ENCODE measurements at regions not wholly inside any gene's neighbourhood (a gene's known extent, or its start where the extent isn't known, plus 50 kb on each side); places are given as distances from the start of the nearest gene placed in this dataset.
"Not testable (repeated sequence)": the region's sequence is repeated elsewhere in the genome, so short reads cannot be mapped to it uniquely, and the experiment has no call there.

- no peak for DNase-seq
Observed at GRCh38 chr15:95636107-95636506, 694.4 kb upstream of the NR2F2 start.

GRCh38 chr15:95637234-95637633, 693.3 kb upstream of the NR2F2 start:
- DNase-seq: not testable (repeated sequence)

DNA sequence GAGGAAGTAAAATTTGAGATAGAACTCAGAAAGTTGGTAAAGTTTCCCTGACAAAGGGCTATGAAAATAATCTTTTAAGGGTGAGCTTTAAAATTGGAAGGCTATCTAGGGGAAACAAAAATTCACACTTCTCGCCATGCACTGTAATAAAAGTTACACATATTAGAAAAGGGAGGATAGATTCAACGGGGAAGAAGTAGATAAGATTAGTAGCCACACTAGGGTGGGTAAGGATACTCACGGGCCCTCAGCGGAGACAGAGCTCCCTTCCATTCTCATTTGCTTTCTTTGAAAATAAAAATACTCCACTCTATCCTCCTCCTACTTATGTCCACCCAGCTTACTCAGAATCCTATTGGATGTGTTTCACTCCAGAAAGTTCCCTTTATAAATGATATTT, 691.3 kb upstream of the NR2F2 start:
- no peak for DNase-seq

GRCh38 chr15:95644100-95644875, 686.2 kb upstream of the NR2F2 start:
- DNase-seq: no peak

GRCh38 chr15:95645791-95646338, 684.6 kb upstream of the NR2F2 start:
- no peak for DNase-seq

DNA sequence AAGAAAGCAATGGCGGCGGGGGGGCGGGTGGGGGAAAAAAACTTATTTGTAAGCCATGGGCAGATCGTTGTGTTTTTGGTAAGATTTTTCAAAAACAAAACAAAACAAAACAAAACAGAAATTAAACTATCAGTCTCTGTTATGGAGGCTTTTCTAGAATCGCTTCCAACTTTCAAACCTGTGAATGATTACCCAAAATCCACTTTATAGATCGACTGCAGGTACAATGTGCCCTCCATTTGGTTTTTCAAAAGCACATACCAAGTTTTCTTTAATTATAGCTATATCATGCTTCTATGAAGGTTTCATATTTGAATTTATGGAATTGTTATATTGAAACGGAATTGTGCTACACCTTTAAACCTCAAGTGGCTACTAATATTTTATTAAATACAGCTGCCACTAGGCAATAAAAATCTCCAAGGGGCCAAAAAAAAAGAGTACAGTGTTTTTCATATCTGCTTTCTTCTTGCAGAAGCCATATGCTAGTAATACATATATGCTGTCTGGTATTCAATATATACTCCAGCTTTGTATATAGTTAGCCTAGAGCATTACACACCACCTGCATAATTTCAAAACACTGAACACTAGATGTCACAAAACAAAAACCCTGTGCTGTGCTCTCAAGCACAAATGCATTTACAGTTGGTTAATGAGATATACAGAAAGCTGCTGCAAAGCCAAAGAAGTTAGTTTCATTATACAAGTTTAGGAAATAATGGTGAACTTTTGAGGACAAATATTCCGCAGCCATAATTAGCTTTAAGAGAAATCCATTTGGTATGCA, 683.8 kb upstream of the NR2F2 start:
- no peak for DNase-seq

GRCh38 chr15:95647531-95648277, 682.8 kb upstream of the NR2F2 start:
- no peak for DNase-seq

GRCh38 chr15:95653361-95653805, 677.1 kb upstream of the NR2F2 start:
- no peak for DNase-seq

DNA sequence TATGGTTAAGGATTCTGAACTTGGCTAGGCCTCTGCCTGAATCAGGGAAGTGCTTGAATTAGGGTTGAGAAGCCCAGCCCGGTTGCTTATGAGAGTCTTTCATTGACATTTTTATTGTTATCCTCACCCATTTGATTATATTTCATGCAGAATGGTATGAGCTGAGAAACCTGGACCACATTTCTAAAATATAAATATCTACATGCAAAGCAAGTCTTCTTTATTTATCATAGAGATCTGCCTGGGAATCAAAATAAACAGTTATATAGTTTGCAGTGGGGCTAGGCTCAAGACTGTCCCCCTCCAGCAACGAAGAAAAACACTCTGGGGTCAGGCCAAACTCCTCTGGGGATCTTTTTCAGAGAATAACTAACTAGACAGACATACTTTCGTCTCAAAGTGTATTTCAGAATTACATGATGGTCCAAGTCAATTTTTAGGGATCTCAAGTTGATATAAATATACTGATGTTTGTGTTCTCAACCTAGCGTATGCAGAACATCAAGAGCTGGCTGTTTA, 675.4 kb upstream of the NR2F2 start:
- no peak for DNase-seq

- no peak for DNase-seq
Observed at GRCh38 chr15:95656595-95656994, 673.9 kb upstream of the NR2F2 start.

DNA sequence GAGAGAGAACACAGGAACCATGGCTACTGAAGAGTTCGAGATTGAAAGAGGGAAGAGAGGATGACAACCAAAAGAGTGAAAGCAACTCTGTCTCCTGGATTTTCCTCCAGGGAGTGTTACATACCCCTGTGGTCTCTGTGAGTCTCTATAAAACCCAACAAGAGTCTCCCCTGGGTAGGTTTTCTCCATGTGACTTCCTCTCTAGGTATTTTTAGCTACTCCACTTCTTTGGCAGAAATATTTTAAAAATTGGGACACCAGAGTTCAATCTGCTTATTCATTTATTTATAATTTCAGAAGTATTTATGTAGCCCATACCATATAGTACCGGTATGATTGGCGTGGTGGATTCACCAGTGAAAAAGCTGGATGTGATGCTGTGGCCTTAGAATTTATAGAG, 671.7 kb upstream of the NR2F2 start:
- DNase-seq: no peak

DNA sequence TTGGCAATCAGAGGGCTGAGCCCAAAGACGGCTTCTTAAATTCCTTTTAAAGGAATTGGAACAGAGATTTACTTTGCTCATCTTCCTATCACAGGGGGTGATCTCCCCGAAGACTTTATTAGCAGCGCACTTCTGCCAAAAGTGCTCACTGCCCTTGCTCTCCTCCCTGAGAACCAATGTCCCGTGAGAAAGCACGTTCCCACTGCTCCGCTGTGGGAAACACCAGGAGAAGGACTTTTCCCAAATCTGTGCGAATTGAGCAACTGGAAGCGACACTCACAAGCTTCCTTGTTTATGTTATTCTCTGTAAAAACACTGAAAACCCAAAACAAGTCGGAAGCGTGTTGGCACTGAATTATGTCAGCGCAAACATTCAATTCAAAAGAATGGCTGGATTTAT, 670.8 kb upstream of the NR2F2 start:
- DNase-seq: no peak

GRCh38 chr15:95662638-95663037, 667.9 kb upstream of the NR2F2 start:
- no peak for DNase-seq

DNA sequence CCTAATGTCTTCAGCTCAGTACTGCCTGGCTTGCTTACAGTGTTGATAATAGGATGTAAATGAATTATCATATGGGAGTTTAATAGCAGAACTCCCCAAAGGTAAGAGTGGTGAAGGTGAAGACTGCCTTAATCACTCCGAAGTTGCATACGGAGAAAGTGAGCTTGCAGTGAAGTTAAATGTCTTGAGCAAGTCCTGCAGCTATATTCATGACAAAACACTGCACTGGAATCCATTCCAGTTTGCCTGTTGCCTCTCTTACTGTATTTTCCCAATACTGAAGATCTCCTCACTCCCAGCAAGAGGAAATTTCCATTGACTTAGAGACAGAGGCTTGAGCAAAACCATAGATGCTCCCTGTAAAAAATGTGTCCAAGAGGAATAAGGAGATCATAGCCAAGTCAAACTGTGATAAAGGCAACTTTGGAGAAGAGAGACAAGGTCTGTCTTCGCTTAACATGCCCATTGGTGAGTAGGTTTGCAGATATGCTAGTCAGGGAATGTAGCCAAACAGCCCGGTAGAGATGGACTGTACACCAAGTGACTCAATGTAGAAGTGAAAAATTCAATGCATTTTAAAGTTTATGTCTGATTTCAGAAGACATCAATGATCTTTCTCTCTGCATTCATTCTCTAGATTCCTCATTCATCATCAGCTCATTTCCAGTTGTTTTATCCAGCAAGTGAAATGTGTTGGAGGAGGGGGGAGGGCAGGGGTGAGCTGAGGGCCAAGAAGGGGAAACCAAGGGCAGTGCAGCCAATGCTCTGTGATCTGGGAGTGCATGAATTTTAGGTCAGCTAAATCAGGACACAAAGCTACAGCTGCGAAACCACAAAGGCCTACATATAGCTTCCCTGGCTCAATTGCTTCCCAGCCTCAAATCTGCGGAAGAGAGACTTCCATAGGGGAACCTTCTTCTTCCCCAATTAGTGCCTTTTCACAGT, 667.1 kb upstream of the NR2F2 start:
- DNase-seq: no peak

GRCh38 chr15:95664450-95664849, 666.0 kb upstream of the NR2F2 start:
- no peak for DNase-seq

- DNase-seq: no peak
Observed at GRCh38 chr15:95669146-95669922, 661.2 kb upstream of the NR2F2 start.

- DNase-seq: no peak
Observed at GRCh38 chr15:95674031-95674430, 656.5 kb upstream of the NR2F2 start.

- DNase-seq: no peak
Observed at GRCh38 chr15:95676500-95676899, 654.0 kb upstream of the NR2F2 start.

DNA sequence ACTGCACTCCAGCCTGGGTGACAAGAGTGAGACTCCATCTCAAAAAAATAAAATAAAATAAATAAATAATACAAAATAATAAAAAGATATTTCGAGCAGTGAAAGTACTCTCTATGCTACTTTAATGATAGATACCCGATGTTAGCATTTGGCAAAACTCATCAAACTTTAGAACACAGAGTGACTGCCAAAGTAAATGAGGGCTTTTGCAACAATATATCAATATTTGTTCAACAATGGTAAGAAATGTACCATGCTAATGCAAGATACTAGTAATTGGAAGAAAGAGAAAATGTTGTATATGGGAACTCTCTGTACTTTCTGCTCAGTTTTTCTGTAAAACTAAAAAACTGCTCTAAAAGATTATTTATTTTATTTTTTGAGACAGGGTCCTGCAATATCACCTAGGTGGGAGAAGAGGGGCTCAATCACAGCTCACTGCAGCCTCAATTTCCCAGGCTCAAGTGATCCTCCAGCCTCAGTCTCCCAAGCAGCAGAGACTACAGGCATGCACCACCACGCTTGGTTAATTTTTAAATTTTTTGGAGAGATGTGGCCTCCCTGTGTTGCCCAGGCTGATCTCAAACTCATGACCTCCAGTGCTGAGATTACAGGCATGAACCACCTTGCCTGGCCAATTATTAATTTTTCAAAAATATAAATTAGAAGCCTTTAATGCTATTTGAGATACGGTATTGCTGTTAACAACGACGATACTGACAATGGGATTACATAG, 650.5 kb upstream of the NR2F2 start:
- no peak for DNase-seq

DNA sequence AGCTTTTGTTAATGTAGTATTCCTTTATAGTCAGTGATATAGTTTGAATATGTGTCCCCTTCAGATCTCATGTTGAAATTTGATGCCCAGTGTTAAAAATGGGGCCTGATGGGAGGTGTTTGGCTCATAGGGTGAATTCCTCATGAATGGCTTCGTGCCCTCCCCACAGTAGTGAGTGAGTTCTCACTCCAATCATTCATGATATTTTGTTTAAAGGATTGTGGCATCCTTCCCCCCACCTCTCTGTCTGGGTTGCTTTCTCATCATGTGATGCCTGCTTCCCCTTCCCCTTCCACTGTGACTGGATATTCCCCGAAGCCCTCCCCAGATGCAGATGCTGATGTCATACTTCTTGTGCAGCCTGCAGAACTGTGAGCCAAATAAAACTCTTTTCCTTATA, 649.8 kb upstream of the NR2F2 start:
- no peak for DNase-seq

Data from NCI-H2171 (cell line).